ENCODE measurements at regions not wholly inside any gene's neighbourhood (a gene's known extent, or its start where the extent isn't known, plus 50 kb on each side); places are given as distances from the start of the nearest gene placed in this dataset.

GRCh38 chr4:27181693-27182092, 321.1 kb downstream of the STIM2 start:
- TF ChIP-seq, protein P1, sequence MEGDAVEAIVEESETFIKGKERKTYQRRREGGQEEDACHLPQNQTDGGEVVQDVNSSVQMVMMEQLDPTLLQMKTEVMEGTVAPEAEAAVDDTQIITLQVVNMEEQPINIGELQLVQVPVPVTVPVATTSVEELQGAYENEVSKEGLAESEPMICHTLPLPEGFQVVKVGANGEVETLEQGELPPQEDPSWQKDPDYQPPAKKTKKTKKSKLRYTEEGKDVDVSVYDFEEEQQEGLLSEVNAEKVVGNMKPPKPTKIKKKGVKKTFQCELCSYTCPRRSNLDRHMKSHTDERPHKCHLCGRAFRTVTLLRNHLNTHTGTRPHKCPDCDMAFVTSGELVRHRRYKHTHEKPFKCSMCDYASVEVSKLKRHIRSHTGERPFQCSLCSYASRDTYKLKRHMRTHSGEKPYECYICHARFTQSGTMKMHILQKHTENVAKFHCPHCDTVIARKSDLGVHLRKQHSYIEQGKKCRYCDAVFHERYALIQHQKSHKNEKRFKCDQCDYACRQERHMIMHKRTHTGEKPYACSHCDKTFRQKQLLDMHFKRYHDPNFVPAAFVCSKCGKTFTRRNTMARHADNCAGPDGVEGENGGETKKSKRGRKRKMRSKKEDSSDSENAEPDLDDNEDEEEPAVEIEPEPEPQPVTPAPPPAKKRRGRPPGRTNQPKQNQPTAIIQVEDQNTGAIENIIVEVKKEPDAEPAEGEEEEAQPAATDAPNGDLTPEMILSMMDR (IDR thresholded peaks at IDR 0.05; ENCODE audit: low read depth, low read length), result no peak

GRCh38 chr4:27182211-27182610, 321.6 kb downstream of the STIM2 start:
- H3K4me3 ChIP-seq (ENCODE audit: low read depth, low read length), result no peak overlapping the region
- TF ChIP-seq, protein P1 (IDR thresholded peaks at IDR 0.05; ENCODE audit: low read depth, low read length), result no peak

More at GRCh38 chr4:27181693-27182092, 321.1 kb downstream of the STIM2 start:
- no peak overlapping the region for H3K4me3 ChIP-seq (ENCODE audit: low read depth, low read length)

- TF ChIP-seq, protein P1 (IDR thresholded peaks at IDR 0.05; ENCODE audit: low read depth, low read length), result no peak
These were observed 324.0 kb downstream of the STIM2 start for GRCh38 chr4:27184508-27185155.

GRCh38 chr4:27186710-27187109, 326.1 kb downstream of the STIM2 start:
- TF ChIP-seq, protein P1 (IDR thresholded peaks at IDR 0.05; ENCODE audit: low read depth, low read length), result no peak
- H3K4me3 ChIP-seq (ENCODE audit: low read depth, low read length), result no peak overlapping the region

More at GRCh38 chr4:27184508-27185155, 324.0 kb downstream of the STIM2 start:
- no peak overlapping the region for H3K4me3 ChIP-seq (ENCODE audit: low read depth, low read length)

DNA sequence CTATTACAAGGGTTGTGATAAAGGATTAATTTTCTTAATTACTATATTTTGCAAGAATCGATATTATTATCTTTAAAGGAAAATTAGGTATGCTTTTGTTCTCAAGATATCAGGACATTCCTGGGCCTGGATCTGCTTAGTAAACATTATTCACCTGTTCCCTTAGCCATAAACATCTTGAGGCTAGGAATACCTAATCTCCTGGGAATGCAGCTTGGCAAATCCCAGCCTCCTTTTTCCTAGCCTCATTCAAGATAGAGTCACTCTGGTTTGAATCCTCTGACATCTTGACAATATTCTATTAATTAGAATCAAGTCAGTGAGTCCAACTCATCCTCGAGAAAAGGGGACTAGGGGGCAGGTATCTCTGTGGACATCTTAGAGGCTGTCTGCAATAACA, 327.1 kb downstream of the STIM2 start:
- TF ChIP-seq, protein P1 (IDR thresholded peaks at IDR 0.05; ENCODE audit: low read depth, low read length), result no peak
- no peak overlapping the region for H3K4me3 ChIP-seq (ENCODE audit: low read depth, low read length)

GRCh38 chr4:27189683-27190082, 329.0 kb downstream of the STIM2 start:
- TF ChIP-seq, protein P1 (IDR thresholded peaks at IDR 0.05; ENCODE audit: low read depth, low read length), result no peak

DNA sequence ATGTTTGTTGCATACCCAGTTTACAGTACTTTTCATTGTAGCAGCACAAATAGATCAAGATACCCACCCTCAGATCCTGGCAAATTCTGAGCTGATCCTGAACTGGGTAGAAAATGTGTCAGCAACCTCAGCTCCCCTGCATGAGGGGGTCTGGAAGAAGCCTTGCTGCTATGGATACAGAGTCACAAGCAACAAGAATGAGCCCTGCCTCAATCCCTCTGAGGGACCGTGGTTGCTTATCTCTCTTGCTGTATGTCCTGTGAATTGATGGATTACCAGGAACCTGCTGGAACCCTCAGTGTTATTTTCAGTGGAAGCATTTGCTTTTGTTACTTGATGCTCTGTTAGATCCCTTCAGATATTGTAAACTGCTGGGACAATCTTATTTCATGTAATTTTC, 331.0 kb downstream of the STIM2 start:
- TF ChIP-seq, protein P1 (IDR thresholded peaks at IDR 0.05; ENCODE audit: low read depth, low read length), result no peak
- H3K4me3 ChIP-seq (ENCODE audit: low read depth, low read length), result no peak overlapping the region

More at GRCh38 chr4:27189683-27190082, 329.0 kb downstream of the STIM2 start:
- no peak overlapping the region for H3K4me3 ChIP-seq (ENCODE audit: low read depth, low read length)

Data from WI38 (cell line).